ENCODE measurements at regions not wholly inside any gene's neighbourhood (a gene's known extent, or its start where the extent isn't known, plus 50 kb on each side); places are given as distances from the start of the nearest gene placed in this dataset.

DNA sequence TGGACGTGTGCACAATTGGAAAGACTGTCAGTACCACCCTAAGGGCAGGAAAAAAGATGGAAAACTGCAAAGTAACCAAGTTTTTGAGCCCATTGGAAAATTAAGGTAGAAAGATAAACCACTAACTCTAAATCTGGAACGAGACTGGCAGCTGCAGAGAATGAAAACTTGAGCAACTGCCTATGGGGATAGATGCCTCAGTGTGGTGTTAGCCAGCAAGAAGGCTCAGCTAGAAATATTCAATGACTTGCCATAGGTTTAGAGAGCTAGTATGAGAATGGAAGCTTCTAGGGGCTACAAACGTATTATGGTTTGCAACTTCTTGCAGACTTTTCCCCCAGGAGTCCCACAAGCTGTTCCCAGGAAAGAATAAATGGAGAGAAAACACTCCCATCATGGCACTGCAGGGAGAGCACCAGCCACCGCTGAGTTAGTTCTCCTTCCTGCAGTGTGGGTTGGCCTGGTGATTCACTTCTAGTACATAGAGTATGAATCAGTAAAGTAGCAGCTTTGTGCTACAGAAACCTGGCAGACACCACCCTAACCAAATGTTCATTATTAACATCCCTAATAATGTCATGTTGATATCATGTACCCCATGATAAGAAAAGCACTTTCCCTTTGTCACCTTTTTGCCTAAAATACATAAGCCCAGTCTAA lies 372.4 kb upstream of the VWC2 start:
- DNase-seq, result no peak
- Mint-ChIP-seq H3K4me3 (no peak overlapping the region), H3K27me3 (no peaks in the 10 kb centered on the region), H3K27ac (no peak overlapping the region), H3K36me3 (no peaks in the 10 kb centered on the region), H3K4me1 (no peaks in the 10 kb centered on the region), H3K9me3 (peaks cover 2% of the 10 kb centered on the region)
- CTCF ChIA-PET, result no interaction called here

DNA sequence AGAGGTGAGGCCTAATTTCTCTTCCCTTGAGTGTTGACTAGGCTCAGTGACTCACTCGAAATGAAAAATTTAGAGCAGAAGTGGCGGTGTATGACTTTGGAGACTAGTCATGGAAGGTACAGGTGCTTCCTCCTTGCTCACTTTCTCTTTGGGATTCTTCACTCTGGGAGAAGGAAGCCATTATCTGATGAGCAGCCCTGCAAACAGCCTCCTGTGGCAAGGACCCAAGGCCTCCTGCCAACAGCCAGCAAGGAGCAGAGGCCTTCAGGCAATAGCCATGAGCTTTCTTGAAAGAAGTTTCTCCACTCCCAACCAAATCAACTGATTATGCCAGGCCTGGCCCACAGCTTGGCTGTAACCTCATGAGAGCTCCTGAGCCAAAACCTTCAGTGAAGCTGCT lies 369.6 kb upstream of the VWC2 start:
- Mint-ChIP-seq H3K27me3 (no peaks in the 10 kb centered on the region), H3K4me1 (no peaks in the 10 kb centered on the region), H3K36me3 (no peaks in the 10 kb centered on the region), H3K4me3 (no peak overlapping the region), H3K9me3 (peaks cover 4% of the 10 kb centered on the region), H3K27ac (no peak overlapping the region)
- CTCF ChIA-PET, result no interaction called here
- DNase-seq, result no peak

DNA sequence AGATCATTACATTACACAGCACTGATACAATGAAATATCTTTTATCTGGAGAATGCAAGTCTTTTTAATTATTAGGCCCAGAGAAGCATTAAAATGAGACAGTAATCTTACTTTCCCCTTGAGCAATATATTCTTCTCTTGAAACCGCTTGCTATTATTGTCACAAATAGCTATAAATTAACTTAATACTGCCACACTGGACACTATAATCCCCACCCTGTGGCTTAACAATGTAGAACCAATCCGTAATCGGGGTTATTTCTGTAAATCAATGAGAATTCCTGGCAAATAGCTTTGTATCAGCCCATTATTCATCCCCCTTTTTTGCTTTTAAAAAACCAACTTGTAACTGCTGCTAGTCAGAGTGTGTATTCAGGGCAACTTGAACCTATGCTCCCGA lies 366.2 kb upstream of the VWC2 start:
- CTCF ChIA-PET, result no interaction called here
- Mint-ChIP-seq H3K36me3 (no peaks in the 10 kb centered on the region), H3K4me1 (no peaks in the 10 kb centered on the region), H3K27me3 (no peaks in the 10 kb centered on the region), H3K27ac (no peak overlapping the region), H3K4me3 (no peak overlapping the region), H3K9me3 (peaks cover 4% of the 10 kb centered on the region)
- DNase-seq, result no peak

DNA sequence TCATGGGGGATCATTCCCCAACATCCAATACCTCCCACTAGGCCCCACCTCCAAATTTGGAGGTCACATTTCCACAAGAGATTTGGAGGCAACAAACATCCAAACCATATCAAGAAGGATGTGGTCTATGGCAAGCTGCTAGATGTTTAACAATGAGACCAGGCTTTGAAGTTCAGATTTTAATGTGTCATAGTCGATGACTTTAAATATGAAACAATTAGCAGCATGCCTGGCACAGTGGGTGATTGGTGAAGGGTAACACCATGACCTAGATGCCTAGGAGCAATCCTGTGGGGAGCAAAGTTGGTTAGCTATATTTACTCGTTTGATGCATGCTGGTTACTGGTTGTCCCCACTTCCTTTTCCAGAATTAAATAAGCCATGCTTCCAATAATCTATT lies 356.4 kb upstream of the VWC2 start:
- H3K27me3 Mint-ChIP-seq, result no peaks in the 10 kb centered on the region
- no peaks in the 10 kb centered on the region for H3K36me3 Mint-ChIP-seq
- DNase-seq, result no peak
- H3K27ac Mint-ChIP-seq, result no peak overlapping the region
- H3K4me1 Mint-ChIP-seq, result no peaks in the 10 kb centered on the region
- CTCF ChIA-PET, result no interaction called here
- no peaks in the 10 kb centered on the region for H3K9me3 Mint-ChIP-seq
- H3K4me3 Mint-ChIP-seq, result no peak overlapping the region

DNA sequence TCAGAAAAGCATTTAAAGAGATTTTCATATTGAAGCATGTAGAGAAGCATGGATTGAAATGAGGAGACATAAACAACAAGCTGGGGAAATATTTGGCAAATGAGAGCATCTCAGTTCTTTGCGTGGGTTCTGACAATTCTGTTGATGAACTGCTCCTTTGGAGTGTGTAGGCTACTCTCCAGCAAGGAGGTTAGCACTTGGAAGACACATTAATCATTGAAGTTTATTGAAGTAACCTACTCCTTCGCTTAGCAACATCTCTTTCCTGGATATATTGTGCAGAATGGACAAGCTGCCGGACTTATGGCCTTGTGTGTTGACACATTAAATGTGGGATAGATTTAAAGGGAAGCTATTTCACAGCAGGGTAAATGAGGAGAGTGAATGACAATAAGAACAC lies 354.5 kb upstream of the VWC2 start:
- H3K4me3 Mint-ChIP-seq, result no peak overlapping the region
- DNase-seq, result no peak
- no peaks in the 10 kb centered on the region for H3K36me3 Mint-ChIP-seq
- no peaks in the 10 kb centered on the region for H3K9me3 Mint-ChIP-seq
- CTCF ChIA-PET, result no interaction called here
- H3K4me1 Mint-ChIP-seq, result no peaks in the 10 kb centered on the region
- H3K27me3 Mint-ChIP-seq, result no peaks in the 10 kb centered on the region
- H3K27ac Mint-ChIP-seq, result no peak overlapping the region

DNA sequence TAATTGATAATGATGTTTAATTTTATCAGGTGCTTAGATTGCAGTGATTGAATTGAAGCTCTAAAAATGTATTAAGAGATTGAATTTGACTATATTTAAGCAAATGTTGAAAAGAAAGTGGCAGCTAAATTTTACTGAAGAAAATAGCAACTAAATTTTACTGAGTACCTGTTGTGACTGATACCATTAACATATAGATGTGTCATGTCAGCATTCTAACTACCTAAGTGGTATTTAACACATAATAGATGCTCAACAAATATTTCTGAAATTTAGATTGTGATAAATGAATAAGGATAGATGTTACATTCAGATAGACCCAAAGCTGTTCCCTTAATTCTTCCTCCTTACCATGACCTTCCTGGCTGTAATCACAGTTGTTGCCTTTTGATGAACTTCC lies 350.9 kb upstream of the VWC2 start:
- H3K36me3 Mint-ChIP-seq, result no peaks in the 10 kb centered on the region
- CTCF ChIA-PET, result no interaction called here
- no peak for DNase-seq
- H3K9me3 Mint-ChIP-seq, result no peaks in the 10 kb centered on the region
- no peaks in the 10 kb centered on the region for H3K27me3 Mint-ChIP-seq
- H3K27ac Mint-ChIP-seq, result no peak overlapping the region
- H3K4me1 Mint-ChIP-seq, result no peaks in the 10 kb centered on the region
- no peak overlapping the region for H3K4me3 Mint-ChIP-seq

DNA sequence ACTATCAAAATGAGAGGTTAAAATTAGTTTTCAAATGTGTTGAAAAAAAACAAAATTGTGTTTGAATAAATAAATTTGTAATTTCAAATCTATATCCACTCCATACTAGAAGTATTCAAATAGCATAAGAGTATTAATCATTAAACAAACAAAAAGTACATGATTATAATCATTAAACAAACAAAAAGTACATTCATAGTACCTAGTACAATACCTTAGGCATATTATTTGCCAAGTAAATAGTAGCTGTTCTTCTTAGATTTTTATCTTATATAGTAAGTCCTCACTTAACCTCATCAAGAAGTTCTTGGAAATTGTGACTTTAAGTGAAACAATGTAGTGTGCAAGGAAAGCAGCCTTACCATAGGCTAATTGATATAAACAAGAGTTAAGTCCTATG lies 349.3 kb upstream of the VWC2 start:
- CTCF ChIA-PET, result no interaction called here
- no peaks in the 10 kb centered on the region for H3K9me3 Mint-ChIP-seq
- H3K27me3 Mint-ChIP-seq, result no peaks in the 10 kb centered on the region
- no peaks in the 10 kb centered on the region for H3K36me3 Mint-ChIP-seq
- DNase-seq, result no peak
- H3K27ac Mint-ChIP-seq, result no peak overlapping the region
- no peaks in the 10 kb centered on the region for H3K4me1 Mint-ChIP-seq
- H3K4me3 Mint-ChIP-seq, result no peak overlapping the region

DNA sequence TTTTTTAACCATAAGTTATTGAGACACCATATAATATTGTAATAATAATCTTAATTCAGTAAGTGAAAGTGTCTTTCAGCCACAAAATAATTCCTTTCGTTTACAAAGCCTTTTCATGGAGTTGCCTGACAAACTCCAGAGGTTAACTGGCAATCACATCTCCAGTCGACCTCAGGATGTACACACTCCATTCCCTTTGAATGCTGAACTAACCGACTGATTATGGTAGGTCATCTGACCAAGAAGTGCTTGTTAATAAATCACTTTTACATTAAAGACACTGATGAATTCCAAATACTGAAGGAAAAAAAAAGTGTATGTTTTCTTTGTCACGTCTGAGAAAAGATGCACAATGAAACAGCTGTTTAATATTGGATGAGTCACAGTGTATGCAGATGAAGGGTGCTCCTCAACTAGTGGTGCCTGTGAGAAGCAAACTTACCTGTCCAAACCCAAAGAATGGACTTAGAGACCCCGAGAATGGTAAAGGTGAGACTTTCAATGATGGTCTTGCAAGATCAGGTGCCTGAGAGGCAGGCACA lies 348.1 kb upstream of the VWC2 start:
- H3K27ac Mint-ChIP-seq, result no peak overlapping the region
- DNase-seq, result no peak
- no peaks in the 10 kb centered on the region for H3K36me3 Mint-ChIP-seq

DNA sequence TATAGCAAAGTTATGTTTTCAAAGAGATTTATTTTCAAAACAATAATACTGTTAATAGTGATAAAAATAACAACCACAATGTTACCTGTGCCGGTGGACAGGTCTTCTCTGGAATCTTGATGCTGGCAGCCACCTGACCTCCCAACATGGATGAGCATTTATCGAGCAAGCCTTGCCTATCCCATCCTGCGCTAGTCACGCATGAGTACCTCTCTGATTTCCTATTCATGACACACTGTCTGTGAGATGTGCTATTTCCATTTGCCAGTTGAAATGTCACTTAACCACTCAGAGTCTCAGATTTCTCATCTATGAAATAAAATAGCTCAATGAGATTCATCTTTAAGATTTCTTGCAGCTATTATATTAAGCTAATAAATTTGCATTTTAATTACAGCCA lies 341.2 kb upstream of the VWC2 start:
- H3K9me3 Mint-ChIP-seq, result peaks cover 2% of the 10 kb centered on the region
- H3K36me3 Mint-ChIP-seq, result no peaks in the 10 kb centered on the region
- no peak for DNase-seq
- no peaks in the 10 kb centered on the region for H3K27me3 Mint-ChIP-seq
- H3K4me1 Mint-ChIP-seq, result no peaks in the 10 kb centered on the region
- no peak overlapping the region for H3K27ac Mint-ChIP-seq
- CTCF ChIA-PET, result no interaction called here
- H3K4me3 Mint-ChIP-seq, result no peak overlapping the region

More for the DNA sequence above, 348.1 kb upstream of the VWC2 start:
- CTCF ChIA-PET, result no interaction called here
- Mint-ChIP-seq H3K9me3 (no peaks in the 10 kb centered on the region), H3K4me1 (no peaks in the 10 kb centered on the region), H3K27me3 (no peaks in the 10 kb centered on the region), H3K4me3 (no peak overlapping the region)

DNA sequence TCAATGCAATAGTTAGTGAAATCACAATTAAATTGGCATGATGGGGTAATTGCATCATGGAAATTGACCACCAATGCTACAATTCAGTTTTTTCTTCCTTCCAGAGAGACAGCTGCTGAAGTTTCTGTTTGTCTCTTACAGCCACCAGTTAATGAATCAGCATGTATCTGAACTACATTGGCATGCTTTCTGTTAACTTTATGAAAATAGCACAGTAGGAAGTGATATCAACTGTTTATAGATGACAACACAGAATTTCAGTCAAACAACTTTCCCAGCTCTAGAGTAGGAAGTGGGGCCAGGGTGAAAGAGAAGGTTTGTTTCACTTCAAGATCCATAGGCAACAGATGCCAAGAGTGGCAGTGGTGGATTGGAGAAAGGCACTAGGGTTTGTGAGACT lies 339.6 kb upstream of the VWC2 start:
- Mint-ChIP-seq H3K27ac (no peak overlapping the region), H3K9me3 (peaks cover 2% of the 10 kb centered on the region), H3K4me3 (no peak overlapping the region), H3K4me1 (no peaks in the 10 kb centered on the region), H3K36me3 (no peaks in the 10 kb centered on the region), H3K27me3 (no peaks in the 10 kb centered on the region)
- no peak for DNase-seq
- CTCF ChIA-PET, result no interaction called here

DNA sequence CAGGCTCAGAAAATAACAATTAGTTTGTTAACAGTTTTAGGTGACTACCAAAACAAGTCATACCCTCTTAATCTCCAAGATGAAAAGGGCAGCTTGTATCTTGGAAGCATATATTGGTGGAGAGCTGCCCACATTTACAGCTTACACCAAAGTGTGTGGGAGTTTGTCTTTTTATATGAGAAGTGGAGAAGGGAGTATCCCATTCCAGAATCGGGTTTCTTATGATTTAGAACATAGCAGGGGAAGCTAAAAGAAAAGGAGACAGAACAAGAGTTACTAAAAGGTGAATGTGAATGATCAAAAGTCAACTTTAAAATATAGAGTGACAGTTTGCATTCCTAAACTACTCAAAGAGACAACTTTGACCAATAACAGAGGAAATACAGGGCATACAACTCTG lies 338.6 kb upstream of the VWC2 start:
- CTCF ChIA-PET, result no interaction called here
- H3K27ac Mint-ChIP-seq, result no peak overlapping the region
- DNase-seq, result no peak
- no peaks in the 10 kb centered on the region for H3K36me3 Mint-ChIP-seq
- H3K9me3 Mint-ChIP-seq, result peaks cover 2% of the 10 kb centered on the region
- no peak overlapping the region for H3K4me3 Mint-ChIP-seq
- no peaks in the 10 kb centered on the region for H3K4me1 Mint-ChIP-seq
- H3K27me3 Mint-ChIP-seq, result no peaks in the 10 kb centered on the region

DNA sequence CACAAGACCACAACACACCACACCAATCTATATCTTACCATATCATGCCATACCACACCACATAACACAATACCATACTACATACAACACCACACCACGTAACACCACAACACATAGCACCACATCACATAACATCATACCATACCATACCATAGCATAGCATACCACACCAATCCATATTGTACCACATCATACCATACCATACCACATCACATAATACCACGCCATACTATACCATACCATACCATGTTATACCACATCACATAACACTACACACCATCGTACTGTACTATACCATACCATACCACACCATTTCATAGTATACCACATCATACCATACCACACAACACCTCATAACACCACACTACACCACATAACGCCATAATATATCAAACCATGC lies 335.2 kb upstream of the VWC2 start:
- DNase-seq, result no peak
- CTCF ChIA-PET, result no interaction called here
- no peak overlapping the region for H3K27ac Mint-ChIP-seq
- no peaks in the 10 kb centered on the region for H3K27me3 Mint-ChIP-seq
- H3K36me3 Mint-ChIP-seq, result no peaks in the 10 kb centered on the region
- no peak overlapping the region for H3K4me3 Mint-ChIP-seq
- peaks cover 2% of the 10 kb centered on the region for H3K9me3 Mint-ChIP-seq
- H3K4me1 Mint-ChIP-seq, result no peaks in the 10 kb centered on the region

DNA sequence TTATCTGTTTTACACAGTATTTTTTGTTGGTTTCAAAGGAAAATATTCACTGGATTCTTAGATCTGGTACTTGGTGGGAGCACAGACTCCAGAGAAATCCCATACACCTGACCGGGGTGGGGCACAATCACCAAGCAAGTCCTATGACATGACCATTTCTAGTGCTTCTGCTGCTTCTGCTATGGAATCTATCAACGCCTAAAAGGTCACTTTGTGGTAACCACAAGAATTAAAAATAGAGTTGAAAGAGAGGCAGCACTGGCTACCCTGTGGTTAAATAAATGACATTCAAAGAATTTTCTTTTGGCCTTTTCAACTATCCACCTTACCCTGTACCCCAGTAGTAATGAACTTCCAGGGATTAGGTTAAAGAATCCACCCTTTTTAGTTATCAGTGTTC lies 329.9 kb upstream of the VWC2 start:
- peaks cover 7% of the 10 kb centered on the region for H3K9me3 Mint-ChIP-seq
- H3K27me3 Mint-ChIP-seq, result no peaks in the 10 kb centered on the region
- no peaks in the 10 kb centered on the region for H3K4me1 Mint-ChIP-seq
- no peak overlapping the region for H3K4me3 Mint-ChIP-seq
- no peak overlapping the region for H3K27ac Mint-ChIP-seq
- no peak for DNase-seq
- no peaks in the 10 kb centered on the region for H3K36me3 Mint-ChIP-seq
- CTCF ChIA-PET, result no interaction called here

DNA sequence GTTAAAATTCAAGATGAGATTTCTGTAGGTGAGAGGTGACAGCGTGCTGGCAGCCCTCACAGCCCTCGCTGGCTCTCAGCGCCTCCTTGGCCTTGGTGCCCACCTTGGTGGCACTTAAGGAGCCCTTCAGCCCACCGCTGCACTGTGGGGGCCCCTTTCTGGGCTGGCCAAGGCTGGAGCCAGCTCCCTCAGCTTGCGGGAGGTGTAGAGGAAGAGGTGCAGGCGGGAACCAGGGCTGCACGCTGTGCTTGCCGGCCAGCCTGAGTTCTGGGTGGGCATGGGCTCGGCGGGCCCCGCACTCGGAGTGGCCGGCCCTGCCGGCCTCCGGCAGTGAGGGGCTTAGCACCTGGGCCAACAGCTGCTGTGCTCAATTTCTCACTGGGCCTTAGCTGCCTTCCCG lies 320.0 kb upstream of the VWC2 start:
- Mint-ChIP-seq H3K36me3 (no peaks in the 10 kb centered on the region), H3K9me3 (peaks cover 9% of the 10 kb centered on the region)

DNA sequence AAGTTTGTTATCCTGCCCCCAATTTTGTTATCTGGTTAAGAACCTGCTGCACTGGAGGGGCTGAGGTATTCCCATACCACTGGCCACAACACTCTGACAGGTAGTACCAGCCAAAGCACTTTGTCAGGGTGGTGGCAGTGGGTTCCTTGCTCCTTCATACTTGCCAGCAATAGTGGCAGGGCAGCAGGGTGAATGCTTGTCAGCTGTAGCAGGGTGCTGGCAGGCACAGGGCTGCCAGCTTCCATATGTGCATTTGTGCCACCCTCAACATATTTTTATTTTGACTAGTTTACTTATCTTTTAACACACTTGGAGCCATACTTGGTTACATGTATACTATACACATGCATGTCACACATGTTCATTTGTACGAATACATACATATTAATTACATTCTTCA lies 294.0 kb upstream of the VWC2 start:
- Mint-ChIP-seq H3K27me3 (no peaks in the 10 kb centered on the region), H3K4me3 (no peak overlapping the region), H3K27ac (no peak overlapping the region), H3K4me1 (no peaks in the 10 kb centered on the region), H3K9me3 (no peaks in the 10 kb centered on the region), H3K36me3 (no peaks in the 10 kb centered on the region)
- DNase-seq, result no peak
- CTCF ChIA-PET, result no interaction called here

More for the DNA sequence above, 320.0 kb upstream of the VWC2 start:
- no peak for DNase-seq
- no peak overlapping the region for H3K4me3 Mint-ChIP-seq
- H3K4me1 Mint-ChIP-seq, result no peaks in the 10 kb centered on the region
- H3K27ac Mint-ChIP-seq, result no peak overlapping the region
- CTCF ChIA-PET, result no interaction called here
- no peaks in the 10 kb centered on the region for H3K27me3 Mint-ChIP-seq

Data from activated naive CD4-positive, alpha-beta T cell treated with anti-CD3 and anti-CD28 coated beads, Interleukin-2, amount 10 ng/mL, durations not matched to agents 7 days and 5 days (primary cell).